ENCODE measurements at regions not wholly inside any gene's neighbourhood (a gene's known extent, or its start where the extent isn't known, plus 50 kb on each side); places are given as distances from the start of the nearest gene placed in this dataset.

- no peaks in the 10 kb centered on the region for H3K4me1 ChIP-seq
- no peaks in the 10 kb centered on the region for H3K27me3 ChIP-seq
- H3K4me3 ChIP-seq: no peak overlapping the region
- TF ChIP-seq POLR2A (IDR thresholded peaks at IDR 0.05) (no peak), CTCF (IDR thresholded peaks at IDR 0.05) (no peak)
- DNase-seq (no peak), ATAC-seq (no peak)
- WGBS (ENCODE audit: insufficient coverage, low coverage, low lambda C conversion rate, missing lambda C conversion rate): 74% methylated on average over 7 of the region's 7 CpGs
- no peaks in the 10 kb centered on the region for H3K36me3 ChIP-seq
- H3K27ac ChIP-seq: no peak overlapping the region
- no peaks in the 10 kb centered on the region for H3K9me3 ChIP-seq
- intact Hi-C loops (cut with DNase I): no loop called here
Observed at GRCh38 chr5:166553778-166554177, 1737.7 kb upstream of the WWC1 start.

- intact Hi-C loops (cut with DNase I): no loop called here
- TF ChIP-seq POLR2A (IDR thresholded peaks at IDR 0.05): no peak
- no peak for TF ChIP-seq CTCF (IDR thresholded peaks at IDR 0.05)
- ATAC-seq: peak; percentile 49 to 78 (median 68)
- WGBS (ENCODE audit: insufficient coverage, low coverage, low lambda C conversion rate, missing lambda C conversion rate): 26% methylated on average over 3 of the region's 3 CpGs
- Histone ChIP-seq H3K4me3 (no peak overlapping the region), H3K36me3 (no peaks in the 10 kb centered on the region), H3K9me3 (no peaks in the 10 kb centered on the region), H3K27me3 (no peaks in the 10 kb centered on the region), H3K4me1 (peaks cover 0 to 7% (median 0%) of the 10 kb centered on the region in 4 donors), H3K27ac (no peak overlapping the region)
- DNase-seq: no peak
Observed at GRCh38 chr5:166561759-166562158, 1729.7 kb upstream of the WWC1 start.

GRCh38 chr5:166562246-166562645 lies 1729.2 kb upstream of the WWC1 start:
- DNase-seq (no peak), ATAC-seq (peak in 3 of 4 donors; percentile 18 to 40 (median 29))
- WGBS (ENCODE audit: insufficient coverage, low coverage, low lambda C conversion rate, missing lambda C conversion rate): 0% methylated on average over 1 of the region's 1 CpG
- no peak overlapping the region for H3K4me3 ChIP-seq
- peaks cover 0 to 7% (median 0%) of the 10 kb centered on the region in 4 donors for H3K4me1 ChIP-seq
- TF ChIP-seq CTCF (IDR thresholded peaks at IDR 0.05): no peak
- TF ChIP-seq POLR2A (IDR thresholded peaks at IDR 0.05): no peak
- no peaks in the 10 kb centered on the region for H3K9me3 ChIP-seq
- no peaks in the 10 kb centered on the region for H3K36me3 ChIP-seq
- H3K27ac ChIP-seq: no peak overlapping the region
- intact Hi-C loops (cut with DNase I): no loop called here
- no peaks in the 10 kb centered on the region for H3K27me3 ChIP-seq

- no peaks in the 10 kb centered on the region for H3K36me3 ChIP-seq
- intact Hi-C loops (cut with DNase I): no loop called here
- 53% methylated on average over 1 of the region's 1 CpG for WGBS (ENCODE audit: insufficient coverage, low coverage, low lambda C conversion rate, missing lambda C conversion rate)
- DNase-seq (no peak), ATAC-seq (no peak)
- H3K4me3 ChIP-seq: no peak overlapping the region
- H3K4me1 ChIP-seq: peaks cover 0 to 7% (median 0%) of the 10 kb centered on the region in 4 donors
- H3K27me3 ChIP-seq: no peaks in the 10 kb centered on the region
- no peaks in the 10 kb centered on the region for H3K9me3 ChIP-seq
- H3K27ac ChIP-seq: no peak overlapping the region
- TF ChIP-seq POLR2A (IDR thresholded peaks at IDR 0.05): no peak
- no peak for TF ChIP-seq CTCF (IDR thresholded peaks at IDR 0.05)
Observed at GRCh38 chr5:166566725-166567124, 1724.7 kb upstream of the WWC1 start.

GRCh38 chr5:166570865-166571264 lies 1720.6 kb upstream of the WWC1 start:
- Histone ChIP-seq H3K27ac (no peak overlapping the region), H3K36me3 (no peaks in the 10 kb centered on the region), H3K4me1 (no peaks in the 10 kb centered on the region), H3K27me3 (no peaks in the 10 kb centered on the region), H3K4me3 (no peak overlapping the region), H3K9me3 (no peaks in the 10 kb centered on the region)
- intact Hi-C loops (cut with DNase I): no loop called here
- WGBS (ENCODE audit: insufficient coverage, low coverage, low lambda C conversion rate, missing lambda C conversion rate): 64% methylated on average over 6 of the region's 6 CpGs
- ATAC-seq (no peak), DNase-seq (no peak)
- TF ChIP-seq CTCF (IDR thresholded peaks at IDR 0.05): no peak
- TF ChIP-seq POLR2A (IDR thresholded peaks at IDR 0.05): no peak
